ENCODE measurements at regions not wholly inside any gene's neighbourhood (a gene's known extent, or its start where the extent isn't known, plus 50 kb on each side); places are given as distances from the start of the nearest gene placed in this dataset.

GRCh38 chr1:55974714-55975441 is 604.5 kb downstream of the PLPP3 start:
- Histone ChIP-seq H3K27me3 (replicated peaks) (no peaks in the 10 kb centered on the region), H3K4me3 (ENCODE audit: low read depth, low read length) (no peak overlapping the region), H3K27ac (no peak overlapping the region), H3K36me3 (replicated peaks) (no peaks in the 10 kb centered on the region)
- in situ Hi-C loops (cut with HindIII; ENCODE audit: low pct_ligation_motif_present, low sequenced_read_pairs): no loop called here
- TF ChIP-seq CTCF (IDR thresholded peaks at IDR 0.05; ENCODE audit: low read depth, low read length, missing control alignments): no peak
- peak; percentile 17 for DNase-seq

GRCh38 chr1:55970526-55971110 is 608.7 kb downstream of the PLPP3 start:
- Histone ChIP-seq H3K36me3 (replicated peaks) (no peaks in the 10 kb centered on the region), H3K27me3 (replicated peaks) (no peaks in the 10 kb centered on the region), H3K4me3 (ENCODE audit: low read depth, low read length) (no peak overlapping the region), H3K27ac (no peak overlapping the region)
- TF ChIP-seq CTCF (IDR thresholded peaks at IDR 0.05; ENCODE audit: low read depth, low read length, missing control alignments): no peak
- no peak for DNase-seq
- in situ Hi-C loops (cut with HindIII; ENCODE audit: low pct_ligation_motif_present, low sequenced_read_pairs): no loop called here

GRCh38 chr1:55969322-55969721 is 610.0 kb downstream of the PLPP3 start:
- no peaks in the 10 kb centered on the region for H3K36me3 ChIP-seq (replicated peaks)
- no peak overlapping the region for H3K4me3 ChIP-seq (ENCODE audit: low read depth, low read length)
- no peak for DNase-seq
- in situ Hi-C loops (cut with HindIII; ENCODE audit: low pct_ligation_motif_present, low sequenced_read_pairs): no loop called here
- no peaks in the 10 kb centered on the region for H3K27me3 ChIP-seq (replicated peaks)
- no peak for TF ChIP-seq CTCF (IDR thresholded peaks at IDR 0.05; ENCODE audit: low read depth, low read length, missing control alignments)
- H3K27ac ChIP-seq: no peak overlapping the region

- H3K27ac ChIP-seq: no peak overlapping the region
- H3K4me3 ChIP-seq (ENCODE audit: low read depth, low read length): no peak overlapping the region
- in situ Hi-C loops (cut with HindIII; ENCODE audit: low pct_ligation_motif_present, low sequenced_read_pairs): no loop called here
- TF ChIP-seq CTCF (IDR thresholded peaks at IDR 0.05; ENCODE audit: low read depth, low read length, missing control alignments): no peak
- no peak for DNase-seq
- H3K36me3 ChIP-seq (replicated peaks): no peaks in the 10 kb centered on the region
- no peaks in the 10 kb centered on the region for H3K27me3 ChIP-seq (replicated peaks)
These were observed 610.7 kb downstream of the PLPP3 start for GRCh38 chr1:55968661-55969060.

- in situ Hi-C loops (cut with HindIII; ENCODE audit: low pct_ligation_motif_present, low sequenced_read_pairs): no loop called here
- no peak for DNase-seq
These were observed 613.3 kb downstream of the PLPP3 start for GRCh38 chr1:55965981-55966461.

More at GRCh38 chr1:55965981-55966461, 613.3 kb downstream of the PLPP3 start:
- TF ChIP-seq CTCF (IDR thresholded peaks at IDR 0.05; ENCODE audit: low read depth, low read length, missing control alignments): no peak
- Histone ChIP-seq H3K27me3 (replicated peaks) (no peaks in the 10 kb centered on the region), H3K36me3 (replicated peaks) (no peaks in the 10 kb centered on the region), H3K4me3 (ENCODE audit: low read depth, low read length) (no peak overlapping the region), H3K27ac (no peak overlapping the region)
